ENCODE measurements at regions not wholly inside any gene's neighbourhood (a gene's known extent, or its start where the extent isn't known, plus 50 kb on each side); places are given as distances from the start of the nearest gene placed in this dataset.

GRCh38 chr2:198238429-198238828 is 434.0 kb downstream of the PLCL1 start:
- H3K36me3 ChIP-seq (ENCODE audit: low read depth, low read length): no peaks in the 10 kb centered on the region
- H3K9me3 ChIP-seq (ENCODE audit: low read length): no peaks in the 10 kb centered on the region
- no peak overlapping the region for H2AFZ ChIP-seq (ENCODE audit: low read length)
- intact Hi-C loops (cut with micrococcal nuclease): no loop called here
- DNase-seq: no peak
- H3K9ac ChIP-seq (ENCODE audit: low read length): no peak overlapping the region
- no peaks in the 10 kb centered on the region for H3K79me2 ChIP-seq (ENCODE audit: low read length)
- ChIA-PET POLR2A (ENCODE audit: unreplicated experiment) (no interaction called here), CTCF (no interaction called here)
- H3F3A ChIP-seq (ENCODE audit: low read length, unreplicated experiment): no peaks in the 10 kb centered on the region
- no peaks in the 10 kb centered on the region for H4K20me1 ChIP-seq (ENCODE audit: low read length)
- no peaks in the 10 kb centered on the region for H3K27me3 ChIP-seq (ENCODE audit: low read length)
- ATAC-seq: no peak
- H3K4me2 ChIP-seq (ENCODE audit: low read length): no peak overlapping the region
- no peak overlapping the region for H3K27ac ChIP-seq (ENCODE audit: low read length)
- no peak overlapping the region for H3K4me3 ChIP-seq (ENCODE audit: low read length)
- BruUV-seq (replicated peaks): no TSS peak
- no peak for TF ChIP-seq EZH2 (IDR thresholded peaks at IDR 0.05; ENCODE audit: low read length, unreplicated experiment)
- no peak for TF ChIP-seq EZH2phosphoT487 (IDR thresholded peaks at IDR 0.05; ENCODE audit: borderline replicate concordance, low read length)
- TF ChIP-seq CTCF (conservative IDR thresholded peaks at IDR 0.05; ENCODE audit: low read depth, low read length): no peak
- H3K4me1 ChIP-seq (ENCODE audit: insufficient read depth, low read length): no peaks in the 10 kb centered on the region
- no peaks in the 10 kb centered on the region for H3K9me2 ChIP-seq (replicated peaks; ENCODE audit: low read length)

DNA sequence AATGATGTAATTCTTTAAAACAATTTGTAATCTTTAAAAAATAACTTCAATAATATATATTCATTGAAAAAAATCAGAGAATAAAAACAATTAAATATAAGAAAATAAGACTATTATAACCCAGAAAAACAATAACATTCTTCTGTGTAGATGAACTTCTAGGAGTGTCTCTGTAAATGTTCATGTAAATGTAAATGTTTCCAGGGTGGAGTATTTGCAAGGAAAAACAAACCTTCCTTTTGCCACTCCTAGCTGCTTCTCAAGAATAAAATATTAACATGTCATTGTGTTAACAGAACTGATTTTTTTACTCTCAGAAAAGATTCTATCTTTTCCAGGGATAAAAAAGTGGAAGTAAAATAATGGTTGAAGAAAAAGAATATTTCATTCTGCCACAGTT is 431.9 kb downstream of the PLCL1 start:
- no peaks in the 10 kb centered on the region for H4K20me1 ChIP-seq (ENCODE audit: low read length)
- H3K27ac ChIP-seq (ENCODE audit: low read length): no peak overlapping the region
- H3K27me3 ChIP-seq (ENCODE audit: low read length): no peaks in the 10 kb centered on the region
- CTCF ChIA-PET: no interaction called here
- DNase-seq: no peak
- ATAC-seq: no peak
- no TSS peak for BruUV-seq (replicated peaks)
- intact Hi-C loops (cut with micrococcal nuclease): no loop called here
- no peak overlapping the region for H3K9ac ChIP-seq (ENCODE audit: low read length)
- H3K79me2 ChIP-seq (ENCODE audit: low read length): no peaks in the 10 kb centered on the region
- no peak overlapping the region for H3K4me2 ChIP-seq (ENCODE audit: low read length)
- H3K4me3 ChIP-seq (ENCODE audit: low read length): no peak overlapping the region
- H3K36me3 ChIP-seq (ENCODE audit: low read depth, low read length): no peaks in the 10 kb centered on the region
- no peaks in the 10 kb centered on the region for H3K9me3 ChIP-seq (ENCODE audit: low read length)
- H3K4me1 ChIP-seq (ENCODE audit: insufficient read depth, low read length): no peaks in the 10 kb centered on the region
- no peak for TF ChIP-seq EZH2phosphoT487 (IDR thresholded peaks at IDR 0.05; ENCODE audit: borderline replicate concordance, low read length)
- TF ChIP-seq EZH2 (IDR thresholded peaks at IDR 0.05; ENCODE audit: low read length, unreplicated experiment): no peak
- TF ChIP-seq CTCF (conservative IDR thresholded peaks at IDR 0.05; ENCODE audit: low read depth, low read length): no peak
- H3F3A ChIP-seq (ENCODE audit: low read length, unreplicated experiment): no peaks in the 10 kb centered on the region
- H3K9me2 ChIP-seq (replicated peaks; ENCODE audit: low read length): no peaks in the 10 kb centered on the region
- POLR2A ChIA-PET (ENCODE audit: unreplicated experiment): no interaction called here
- H2AFZ ChIP-seq (ENCODE audit: low read length): no peak overlapping the region

DNA sequence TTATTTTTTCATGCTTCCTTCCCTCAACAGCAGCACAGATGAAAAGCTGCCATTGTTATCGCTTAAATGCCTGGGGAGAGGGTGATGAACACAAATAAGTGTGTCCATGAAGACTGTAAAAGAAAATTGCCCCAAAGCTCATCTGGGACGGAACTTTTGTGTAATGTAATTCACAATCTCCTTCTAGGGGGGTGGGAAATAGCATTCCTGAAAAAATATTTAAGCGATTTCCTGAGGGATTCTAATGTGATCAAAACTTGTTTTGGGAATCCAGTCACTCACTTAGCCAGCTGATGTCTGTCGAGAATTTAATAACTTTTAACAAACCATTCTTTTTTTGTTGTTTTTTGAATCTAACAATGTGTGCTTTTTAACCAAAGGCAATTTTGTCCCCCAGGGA is 427.9 kb downstream of the PLCL1 start:
- no peaks in the 10 kb centered on the region for H3K36me3 ChIP-seq (ENCODE audit: low read depth, low read length)
- CTCF ChIA-PET: no interaction called here
- H3K27ac ChIP-seq (ENCODE audit: low read length): no peak overlapping the region
- ATAC-seq (no peak), DNase-seq (no peak)
- TF ChIP-seq EZH2phosphoT487 (IDR thresholded peaks at IDR 0.05; ENCODE audit: borderline replicate concordance, low read length): no peak
- TF ChIP-seq EZH2 (IDR thresholded peaks at IDR 0.05; ENCODE audit: low read length, unreplicated experiment): no peak
- no peak for TF ChIP-seq CTCF (conservative IDR thresholded peaks at IDR 0.05; ENCODE audit: low read depth, low read length)
- no peaks in the 10 kb centered on the region for H4K20me1 ChIP-seq (ENCODE audit: low read length)
- POLR2A ChIA-PET (ENCODE audit: unreplicated experiment): no interaction called here
- no peaks in the 10 kb centered on the region for H3K27me3 ChIP-seq (ENCODE audit: low read length)
- H3K9ac ChIP-seq (ENCODE audit: low read length): no peak overlapping the region
- intact Hi-C loops (cut with micrococcal nuclease): no loop called here
- H3F3A ChIP-seq (ENCODE audit: low read length, unreplicated experiment): no peaks in the 10 kb centered on the region
- H3K9me3 ChIP-seq (ENCODE audit: low read length): no peaks in the 10 kb centered on the region
- no peak overlapping the region for H3K4me2 ChIP-seq (ENCODE audit: low read length)
- H3K4me1 ChIP-seq (ENCODE audit: insufficient read depth, low read length): no peaks in the 10 kb centered on the region
- no TSS peak for BruUV-seq (replicated peaks)
- no peak overlapping the region for H3K4me3 ChIP-seq (ENCODE audit: low read length)
- H3K9me2 ChIP-seq (replicated peaks; ENCODE audit: low read length): no peaks in the 10 kb centered on the region
- H2AFZ ChIP-seq (ENCODE audit: low read length): no peak overlapping the region
- no peaks in the 10 kb centered on the region for H3K79me2 ChIP-seq (ENCODE audit: low read length)

Data from PC-3 (cell line).